Cardiac muscle cell (in vitro differentiated cells and primary cell): ENCODE measurements at regions not wholly inside any gene's neighbourhood (a gene's known extent, or its start where the extent isn't known, plus 50 kb on each side); places are given as distances from the start of the nearest gene placed in this dataset.

Source experiments
- DNase-seq, 2 donors: peaks; one replicate each; pipeline versions ENCODE4 v3.0.0 to v3.0.0-alpha.2; 2010 to 2017; ENCODE audit warnings: low read depth in 1 of 2, low spot score in 1 of 2
- H3K27ac ChIP-seq: fragments of 200-600 bp; sonication (generic); 2 replicates; pipeline ENCODE4 v1.5.1; 2016
- H3K27me3 ChIP-seq: fragments of 200-600 bp; sonication (generic); 2 replicates; pipeline ENCODE4 v1.6.0; 2016; ENCODE audit warnings: control low read depth
- H3K36me3 ChIP-seq: fragments of 200-600 bp; sonication (generic); 2 replicates; pipeline ENCODE4 v1.5.1; 2016; ENCODE audit warnings: control low read depth
- H3K4me1 ChIP-seq: fragments of 200-600 bp; sonication (generic); 2 replicates; pipeline ENCODE4 v1.8.1; 2017; ENCODE audit warnings: low read depth, mild to moderate bottlenecking, mixed run types
- H3K4me3 ChIP-seq: fragments of 200-600 bp; sonication (generic); 2 replicates; pipeline ENCODE4 v1.5.1; 2016; ENCODE audit warnings: mild to moderate bottlenecking
- H3K9me3 ChIP-seq: fragments of 200-600 bp; sonication (generic); 2 replicates; pipeline ENCODE4 v1.5.1; 2017; ENCODE audit warnings: low read depth, mild to moderate bottlenecking, control low read depth
- CTCF ChIP-seq: IDR thresholded peaks from 2 replicates; pipeline ENCODE4 v1.5.1; 2012; ENCODE audit warnings: low read depth, mild to moderate bottlenecking, low read length

GRCh38 chr5:110017854-110018253 lies 328.1 kb downstream of the MAN2A1 start:
- Histone ChIP-seq H3K4me3 (no peak overlapping the region), H3K9me3 (no peaks in the 10 kb centered on the region), H3K27me3 (peaks cover 2% of the 10 kb centered on the region), H3K4me1 (no peaks in the 10 kb centered on the region), H3K36me3 (no peaks in the 10 kb centered on the region), H3K27ac (no peak overlapping the region)
- no peak for TF ChIP-seq CTCF
- no peak for DNase-seq

- no peak overlapping the region for H3K4me3 ChIP-seq
- H3K27me3 ChIP-seq = peaks cover 2% of the 10 kb centered on the region
- no peaks in the 10 kb centered on the region for H3K9me3 ChIP-seq
- no peaks in the 10 kb centered on the region for H3K36me3 ChIP-seq
- DNase-seq = no peak
- TF ChIP-seq CTCF = no peak
- H3K4me1 ChIP-seq = no peaks in the 10 kb centered on the region
- H3K27ac ChIP-seq = no peak overlapping the region
Measured at GRCh38 chr5:110018509-110018908, 328.8 kb downstream of the MAN2A1 start.

GRCh38 chr5:110019119-110019518 lies 329.4 kb downstream of the MAN2A1 start:
- H3K27me3 ChIP-seq = peaks cover 2% of the 10 kb centered on the region
- no peak for DNase-seq
- H3K4me1 ChIP-seq = no peaks in the 10 kb centered on the region
- no peak overlapping the region for H3K4me3 ChIP-seq
- TF ChIP-seq CTCF = no peak
- H3K36me3 ChIP-seq = no peaks in the 10 kb centered on the region
- no peak overlapping the region for H3K27ac ChIP-seq
- H3K9me3 ChIP-seq = no peaks in the 10 kb centered on the region

- DNase-seq = no peak
- Histone ChIP-seq H3K4me3 (no peak overlapping the region), H3K27me3 (peaks cover 2% of the 10 kb centered on the region), H3K27ac (no peak overlapping the region), H3K9me3 (no peaks in the 10 kb centered on the region), H3K36me3 (no peaks in the 10 kb centered on the region), H3K4me1 (no peaks in the 10 kb centered on the region)
- TF ChIP-seq CTCF = no peak
Measured at GRCh38 chr5:110019780-110020179, 330.1 kb downstream of the MAN2A1 start.

GRCh38 chr5:110021251-110021650 lies 331.5 kb downstream of the MAN2A1 start:
- DNase-seq = no peak
- Histone ChIP-seq H3K4me1 (no peaks in the 10 kb centered on the region), H3K27ac (no peak overlapping the region), H3K9me3 (no peaks in the 10 kb centered on the region), H3K4me3 (no peak overlapping the region), H3K36me3 (no peaks in the 10 kb centered on the region), H3K27me3 (peaks cover 2% of the 10 kb centered on the region)
- TF ChIP-seq CTCF = no peak

GRCh38 chr5:110025160-110025559 lies 335.4 kb downstream of the MAN2A1 start:
- Histone ChIP-seq H3K9me3 (no peaks in the 10 kb centered on the region), H3K4me3 (no peak overlapping the region), H3K27me3 (peaks cover 6% of the 10 kb centered on the region), H3K36me3 (no peaks in the 10 kb centered on the region), H3K27ac (no peak overlapping the region), H3K4me1 (no peaks in the 10 kb centered on the region)
- TF ChIP-seq CTCF = no peak
- DNase-seq = no peak
